Vagina (tissue), 2 donors: ENCODE measurements at regions not wholly inside any gene's neighbourhood (a gene's known extent, or its start where the extent isn't known, plus 50 kb on each side); places are given as distances from the start of the nearest gene placed in this dataset.

Experiments
- DNase-seq, 2 donors: peaks; one replicate each; pipeline ENCODE4 v3.0.0-alpha.2; 2017; ENCODE audit errors: extremely low spot score in 2 of 2
- H3K27ac ChIP-seq: fragments of 200-600 bp; sonication (generic); one replicate; pipeline ENCODE4 v1.5.1; 2019
- H3K27me3 ChIP-seq: fragments of 200-600 bp; sonication (generic); one replicate; pipeline ENCODE4 v1.5.1; 2019
- H3K36me3 ChIP-seq, 2 donors: fragments of 200-600 bp; sonication (generic); one replicate each; pipeline ENCODE4 v1.5.1; 2017 to 2019
- H3K4me1 ChIP-seq: fragments of 200-600 bp; sonication (generic); one replicate; pipeline ENCODE4 v1.5.1; 2019
- H3K4me3 ChIP-seq, 2 donors: fragments of 200-600 bp; sonication (generic); 1 replicate in 1 of 2; 2 replicates in 1 of 2; pipeline ENCODE4 v1.5.1; 2016 to 2019
- H3K9me3 ChIP-seq: fragments of 200-600 bp; sonication (generic); one replicate; pipeline ENCODE4 v1.5.1; 2019
- POLR2A ChIP-seq, 2 donors: fragments of 450-650 bp; IDR thresholded peaks; one replicate each; pipeline ENCODE4 v1.6.1; 2017; ENCODE audit warnings: antibody characterized with exemption in 2 of 2, mild to moderate bottlenecking in 2 of 2, moderate library complexity in 2 of 2
- POLR2AphosphoS5 ChIP-seq, 2 donors: sonication (generic); formaldehyde crosslinking; IDR thresholded peaks; one replicate each; pipeline ENCODE4 v1.9.0; 2017; ENCODE audit warnings: antibody characterized with exemption in 2 of 2, mild to moderate bottlenecking in 2 of 2, low read depth in 1 of 2; ENCODE audit not compliant: insufficient read depth in 1 of 2
- intact Hi-C: fragments of 100-400 bp; cut with DNase I; formaldehyde crosslinking; loops from one replicate; pipeline ENCODE4 v1.15.1; 2023
- TF ChIP-seq, protein P1 (sequence below), 3 experiments: fragments of 450-650 bp in 2 of 3; fragments of 200-600 bp in 1 of 3; sonication (generic) in 1 of 3; IDR thresholded peaks; one replicate each; pipeline ENCODE4 v1.5.1; 2017 to 2019; ENCODE audit warnings: antibody characterized with exemption in 3 of 3, mild to moderate bottlenecking in 2 of 3, moderate library complexity in 2 of 3

DNA sequence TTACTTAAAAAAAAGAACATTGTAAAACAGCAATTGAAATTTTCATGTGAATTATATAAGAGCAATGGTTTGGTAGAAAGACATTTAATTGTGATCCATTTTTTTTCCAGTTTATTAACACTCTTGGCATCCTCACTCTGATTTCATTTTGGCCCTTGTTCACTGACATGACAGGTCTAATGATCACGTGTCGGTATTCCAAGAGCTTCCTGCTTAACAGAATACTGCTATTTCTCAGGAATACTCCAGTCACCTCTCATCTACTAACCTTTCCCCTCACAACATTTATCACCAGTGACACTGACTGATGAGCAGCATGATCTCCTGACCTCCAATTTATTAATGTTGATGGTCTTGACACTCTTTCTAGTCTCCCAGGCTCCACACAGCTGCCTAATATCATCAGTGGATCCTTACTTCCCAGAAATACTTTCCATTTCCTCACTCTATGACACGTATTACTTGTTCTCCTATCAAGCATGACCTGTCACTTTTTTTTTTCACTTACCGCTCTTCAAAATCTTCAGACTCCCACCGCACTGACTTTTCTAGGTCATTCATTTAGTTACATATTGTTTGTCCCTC lies 847.8 kb upstream of the SLIT2 start:
- Histone ChIP-seq H3K4me3 (no peak overlapping the region), H3K36me3 (no peaks in the 10 kb centered on the region), H3K9me3 (no peaks in the 10 kb centered on the region), H3K27ac (no peak overlapping the region), H3K4me1 (no peaks in the 10 kb centered on the region), H3K27me3 (no peaks in the 10 kb centered on the region)
- intact Hi-C loops, result no loop called here
- no peak for DNase-seq
- no peak for TF ChIP-seq POLR2AphosphoS5 (IDR thresholded peaks at IDR 0.05; ENCODE audit: insufficient read depth in 1 of 2, low read depth in 1 of 2)
- no peak for TF ChIP-seq POLR2A (IDR thresholded peaks at IDR 0.05)
- TF ChIP-seq, protein P1, sequence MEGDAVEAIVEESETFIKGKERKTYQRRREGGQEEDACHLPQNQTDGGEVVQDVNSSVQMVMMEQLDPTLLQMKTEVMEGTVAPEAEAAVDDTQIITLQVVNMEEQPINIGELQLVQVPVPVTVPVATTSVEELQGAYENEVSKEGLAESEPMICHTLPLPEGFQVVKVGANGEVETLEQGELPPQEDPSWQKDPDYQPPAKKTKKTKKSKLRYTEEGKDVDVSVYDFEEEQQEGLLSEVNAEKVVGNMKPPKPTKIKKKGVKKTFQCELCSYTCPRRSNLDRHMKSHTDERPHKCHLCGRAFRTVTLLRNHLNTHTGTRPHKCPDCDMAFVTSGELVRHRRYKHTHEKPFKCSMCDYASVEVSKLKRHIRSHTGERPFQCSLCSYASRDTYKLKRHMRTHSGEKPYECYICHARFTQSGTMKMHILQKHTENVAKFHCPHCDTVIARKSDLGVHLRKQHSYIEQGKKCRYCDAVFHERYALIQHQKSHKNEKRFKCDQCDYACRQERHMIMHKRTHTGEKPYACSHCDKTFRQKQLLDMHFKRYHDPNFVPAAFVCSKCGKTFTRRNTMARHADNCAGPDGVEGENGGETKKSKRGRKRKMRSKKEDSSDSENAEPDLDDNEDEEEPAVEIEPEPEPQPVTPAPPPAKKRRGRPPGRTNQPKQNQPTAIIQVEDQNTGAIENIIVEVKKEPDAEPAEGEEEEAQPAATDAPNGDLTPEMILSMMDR (IDR thresholded peaks at IDR 0.05), result no peak

DNA sequence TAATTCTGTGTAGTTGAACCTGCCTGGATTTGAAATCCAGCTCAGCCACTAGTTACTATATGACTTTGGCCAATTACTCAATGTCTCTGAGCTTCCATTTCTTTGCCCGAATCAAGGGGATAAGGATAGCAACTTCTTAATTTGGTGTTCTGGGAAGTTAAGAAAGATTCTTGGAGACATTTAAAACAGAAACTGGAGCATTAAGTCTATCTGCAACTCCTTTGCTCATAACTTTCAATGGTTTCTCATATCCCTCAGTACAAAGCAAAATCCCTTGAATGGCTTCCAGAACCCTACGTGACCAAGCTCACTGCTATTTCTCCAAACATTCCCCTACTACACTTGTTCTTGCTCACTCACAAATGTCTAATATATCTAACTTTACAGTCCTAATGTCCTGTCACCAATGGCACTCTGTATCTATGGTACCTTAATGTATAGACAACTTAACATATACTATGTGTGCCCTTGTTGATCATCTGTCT lies 849.1 kb upstream of the SLIT2 start:
- Histone ChIP-seq H3K27ac (no peak overlapping the region), H3K4me1 (no peaks in the 10 kb centered on the region), H3K27me3 (no peaks in the 10 kb centered on the region), H3K4me3 (no peak overlapping the region), H3K36me3 (no peaks in the 10 kb centered on the region), H3K9me3 (no peaks in the 10 kb centered on the region)
- DNase-seq, result no peak
- TF ChIP-seq POLR2AphosphoS5 (IDR thresholded peaks at IDR 0.05; ENCODE audit: insufficient read depth in 1 of 2, low read depth in 1 of 2) (no peak), POLR2A (IDR thresholded peaks at IDR 0.05) (no peak)
- TF ChIP-seq, protein P1 (IDR thresholded peaks at IDR 0.05), result no peak
- intact Hi-C loops, result no loop called here

DNA sequence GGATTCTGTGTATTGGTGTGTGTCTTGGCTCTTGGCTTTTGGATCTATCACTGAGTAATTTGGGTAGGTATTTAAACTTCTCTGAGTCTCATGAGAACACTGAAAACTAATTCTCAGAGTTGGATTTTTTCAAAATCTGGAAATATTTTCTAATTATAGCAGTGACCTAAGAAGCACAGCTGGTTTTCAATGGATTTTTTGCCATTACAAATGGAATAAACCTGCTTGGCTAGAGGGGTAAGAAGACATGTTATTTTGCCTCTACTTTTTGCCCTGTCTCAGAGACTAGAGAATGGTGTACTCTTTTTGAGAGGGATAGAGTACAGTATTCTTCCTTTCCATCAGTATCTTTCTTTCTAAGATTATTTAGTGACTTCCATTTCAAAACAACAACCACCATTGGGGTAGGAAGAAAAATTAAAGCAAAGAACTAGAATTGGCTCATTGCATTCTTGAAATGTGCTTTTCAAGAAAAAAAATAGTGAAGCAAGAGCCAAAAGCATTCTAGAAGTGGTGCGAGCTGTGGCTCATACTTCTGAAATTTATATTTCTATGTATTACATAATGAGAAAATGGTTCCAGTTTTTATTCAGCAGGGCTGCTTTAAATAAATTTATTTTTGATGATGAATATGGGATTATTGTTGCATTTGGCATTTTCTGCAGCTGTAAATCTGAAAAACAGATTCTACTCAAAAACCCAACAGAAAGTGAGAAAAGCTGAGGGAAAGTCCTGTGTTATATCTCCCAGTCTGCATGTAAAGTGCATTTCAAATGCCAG lies 850.2 kb upstream of the SLIT2 start:
- no peaks in the 10 kb centered on the region for H3K4me1 ChIP-seq
- no peak overlapping the region for H3K27ac ChIP-seq
- H3K4me3 ChIP-seq, result no peak overlapping the region
- DNase-seq, result no peak
- TF ChIP-seq POLR2A (IDR thresholded peaks at IDR 0.05) (no peak), POLR2AphosphoS5 (IDR thresholded peaks at IDR 0.05; ENCODE audit: insufficient read depth in 1 of 2, low read depth in 1 of 2) (no peak)
- TF ChIP-seq, protein P1 (IDR thresholded peaks at IDR 0.05), result no peak
- H3K36me3 ChIP-seq, result no peaks in the 10 kb centered on the region
- intact Hi-C loops, result no loop called here
- no peaks in the 10 kb centered on the region for H3K9me3 ChIP-seq
- no peaks in the 10 kb centered on the region for H3K27me3 ChIP-seq

- intact Hi-C loops, result no loop called here
- no peaks in the 10 kb centered on the region for H3K4me1 ChIP-seq
- H3K9me3 ChIP-seq, result no peaks in the 10 kb centered on the region
- TF ChIP-seq, protein P1 (IDR thresholded peaks at IDR 0.05), result no peak
- TF ChIP-seq POLR2A (IDR thresholded peaks at IDR 0.05), result no peak
- TF ChIP-seq POLR2AphosphoS5 (IDR thresholded peaks at IDR 0.05; ENCODE audit: insufficient read depth in 1 of 2, low read depth in 1 of 2), result no peak
- H3K27ac ChIP-seq, result no peak overlapping the region
- H3K36me3 ChIP-seq, result no peaks in the 10 kb centered on the region
- H3K27me3 ChIP-seq, result no peaks in the 10 kb centered on the region
- no peak for DNase-seq
- no peak overlapping the region for H3K4me3 ChIP-seq
Observed at GRCh38 chr4:19400820-19401219, 850.9 kb upstream of the SLIT2 start.

DNA sequence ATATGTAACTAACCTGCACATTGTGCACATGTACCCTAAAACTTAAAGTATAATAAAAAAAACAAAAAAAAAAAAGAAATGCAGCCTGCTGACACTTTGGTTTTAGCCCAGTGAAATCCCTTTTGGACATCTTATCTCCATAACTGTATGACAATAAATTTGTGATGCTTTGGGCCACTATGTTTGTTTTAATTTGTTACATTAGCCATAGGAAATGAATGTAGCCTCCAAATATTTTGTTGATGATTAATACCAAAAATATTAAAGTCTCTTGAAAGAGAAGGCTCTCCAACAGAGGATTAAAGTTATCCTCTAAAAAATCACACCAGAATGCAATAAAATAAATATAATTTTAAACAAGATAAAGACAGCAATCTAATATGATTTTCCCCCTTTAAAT lies 852.7 kb upstream of the SLIT2 start:
- no peak overlapping the region for H3K4me3 ChIP-seq
- no peaks in the 10 kb centered on the region for H3K27me3 ChIP-seq
- H3K27ac ChIP-seq, result no peak overlapping the region
- H3K4me1 ChIP-seq, result no peaks in the 10 kb centered on the region
- H3K9me3 ChIP-seq, result no peaks in the 10 kb centered on the region
- intact Hi-C loops, result no loop called here
- no peaks in the 10 kb centered on the region for H3K36me3 ChIP-seq
- TF ChIP-seq POLR2A (IDR thresholded peaks at IDR 0.05) (no peak), POLR2AphosphoS5 (IDR thresholded peaks at IDR 0.05; ENCODE audit: insufficient read depth in 1 of 2, low read depth in 1 of 2) (no peak)
- TF ChIP-seq, protein P1 (IDR thresholded peaks at IDR 0.05), result no peak
- DNase-seq, result no peak
